HG03175 (cell line): ENCODE measurements at regions not wholly inside any gene's neighbourhood (a gene's known extent, or its start where the extent isn't known, plus 50 kb on each side); places are given as distances from the start of the nearest gene placed in this dataset.

ENCODE experiments used
- ATAC-seq: cut with Tn5 transposase; IDR thresholded peaks from one replicate; pipeline ENCODE4 v1.9.1; 2021; ENCODE audit warnings: mild to moderate bottlenecking, moderate library complexity; ENCODE audit not compliant: unreplicated experiment

GRCh38 chr9:126088336-126088735 lies 238.3 kb upstream of the MVB12B start:
- no peak for ATAC-seq

GRCh38 chr9:126089789-126090188 lies 236.8 kb upstream of the MVB12B start:
- no peak for ATAC-seq

GRCh38 chr9:126093771-126094170 lies 232.9 kb upstream of the MVB12B start:
- ATAC-seq = no peak

- ATAC-seq = no peak
Measured at GRCh38 chr9:126095546-126096190, 231.0 kb upstream of the MVB12B start.

DNA sequence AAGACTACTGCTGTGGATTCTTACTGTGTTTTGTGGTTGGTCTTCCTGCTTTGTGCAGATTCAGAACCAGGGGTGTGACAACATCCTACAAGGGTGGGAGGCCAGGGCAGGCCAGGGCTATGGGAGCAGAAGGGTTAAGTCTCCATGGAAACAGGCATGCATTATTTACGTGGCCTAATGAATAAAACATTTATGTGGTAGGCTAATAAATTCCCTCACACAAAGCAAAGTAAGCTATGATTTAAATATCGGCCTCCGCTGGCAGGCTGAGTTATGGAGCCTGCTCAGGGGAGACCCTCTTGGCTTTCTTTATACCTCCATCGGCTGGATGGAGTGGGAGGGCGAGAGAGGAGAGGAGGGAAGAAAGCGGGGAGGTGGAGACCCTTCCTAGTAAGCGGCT lies 230.3 kb upstream of the MVB12B start:
- no peak for ATAC-seq

DNA sequence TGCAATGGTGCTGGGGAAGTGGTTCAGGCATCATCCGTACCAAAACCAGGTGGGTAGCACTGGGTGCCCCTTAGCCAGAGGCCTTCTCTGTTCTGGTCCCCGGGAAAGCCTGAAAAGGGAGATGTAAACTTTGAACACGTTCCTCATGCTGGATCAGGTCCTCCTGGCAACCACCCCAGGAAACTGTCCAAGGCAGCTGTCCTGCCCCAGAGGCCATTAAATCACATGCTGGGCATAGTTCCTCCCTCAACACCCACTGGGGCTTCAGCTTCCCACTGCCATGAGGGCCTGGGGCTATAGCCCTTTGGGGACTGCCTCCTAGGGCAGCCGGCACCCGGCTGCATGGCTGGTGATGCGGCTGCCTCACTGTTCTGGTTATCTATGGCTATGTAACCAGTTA lies 228.9 kb upstream of the MVB12B start:
- ATAC-seq = no peak

DNA sequence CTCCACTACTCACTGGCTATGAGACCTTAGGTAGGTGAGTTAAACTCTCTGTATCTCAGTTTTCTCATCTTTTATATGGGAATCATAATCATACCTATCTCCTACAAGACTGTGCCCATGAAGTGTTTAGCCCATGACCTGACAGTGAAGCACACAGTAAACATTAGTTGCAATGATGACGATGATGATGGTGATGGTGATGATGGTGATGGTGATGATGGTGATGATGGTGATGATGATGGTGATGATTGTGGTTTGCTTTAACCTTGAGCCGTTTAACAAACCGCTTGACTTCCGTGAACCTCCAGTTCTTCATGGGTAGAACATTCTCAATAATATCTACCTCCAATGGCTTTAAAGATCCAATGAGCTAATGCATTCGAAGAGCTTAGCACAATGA lies 220.2 kb upstream of the MVB12B start:
- no peak for ATAC-seq

DNA sequence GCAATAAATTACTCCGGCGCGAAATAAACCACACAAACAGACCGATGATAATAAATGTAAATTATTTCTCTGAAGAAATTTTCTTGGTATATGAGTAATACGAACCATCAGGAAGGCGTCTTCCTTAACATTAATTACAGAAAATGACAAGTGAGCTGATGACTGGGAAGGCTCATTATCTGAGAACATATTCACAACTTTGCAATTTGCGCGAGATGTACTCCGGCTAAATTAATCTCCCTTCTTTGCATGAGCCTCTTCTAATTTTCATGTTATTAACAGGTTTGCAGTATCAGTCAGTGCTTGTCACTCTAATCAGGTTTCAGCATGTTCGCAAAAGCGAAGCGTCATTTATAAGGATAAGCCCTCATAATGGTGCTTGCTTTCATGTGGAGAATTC lies 218.9 kb upstream of the MVB12B start:
- ATAC-seq = no peak

DNA sequence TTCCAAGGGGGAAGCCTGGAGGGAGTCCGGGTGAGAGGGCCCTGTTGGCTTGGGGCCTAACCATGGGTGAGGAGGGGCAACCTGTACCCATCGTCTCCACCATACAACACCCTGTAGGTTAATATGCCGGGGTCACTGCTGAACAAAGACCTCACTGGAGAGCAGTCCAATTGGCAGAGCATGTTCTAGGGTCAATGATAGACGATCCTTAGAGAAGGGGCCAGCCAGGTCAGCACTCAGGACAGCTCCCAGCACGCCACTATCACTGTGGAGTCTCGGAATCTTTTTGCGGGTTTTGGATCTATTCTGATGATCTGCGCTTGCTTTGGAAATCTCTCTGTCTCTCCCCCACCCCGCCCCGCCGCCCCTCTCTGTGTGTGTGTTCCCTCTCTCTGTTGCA lies 218.4 kb upstream of the MVB12B start:
- ATAC-seq = no peak

DNA sequence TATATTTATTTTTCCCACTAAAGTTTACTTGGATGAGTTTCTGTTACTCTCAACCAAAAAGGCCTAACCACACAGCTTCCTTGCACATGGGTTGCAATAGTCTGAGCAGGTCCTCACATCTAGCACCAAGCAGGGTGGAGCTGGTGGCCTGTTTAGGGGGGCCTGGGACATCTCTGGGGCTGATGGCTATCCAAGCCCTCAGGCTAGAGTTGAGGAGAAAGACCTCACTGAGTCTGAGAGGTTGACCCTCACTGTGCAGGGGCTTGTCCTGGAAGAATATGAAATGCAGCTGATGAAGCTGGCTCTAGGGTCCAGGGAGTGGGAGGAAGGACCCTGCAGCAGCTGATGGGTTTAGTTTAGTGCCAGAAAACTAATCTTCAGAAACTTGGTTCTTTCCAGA lies 217.1 kb upstream of the MVB12B start:
- ATAC-seq = no peak

DNA sequence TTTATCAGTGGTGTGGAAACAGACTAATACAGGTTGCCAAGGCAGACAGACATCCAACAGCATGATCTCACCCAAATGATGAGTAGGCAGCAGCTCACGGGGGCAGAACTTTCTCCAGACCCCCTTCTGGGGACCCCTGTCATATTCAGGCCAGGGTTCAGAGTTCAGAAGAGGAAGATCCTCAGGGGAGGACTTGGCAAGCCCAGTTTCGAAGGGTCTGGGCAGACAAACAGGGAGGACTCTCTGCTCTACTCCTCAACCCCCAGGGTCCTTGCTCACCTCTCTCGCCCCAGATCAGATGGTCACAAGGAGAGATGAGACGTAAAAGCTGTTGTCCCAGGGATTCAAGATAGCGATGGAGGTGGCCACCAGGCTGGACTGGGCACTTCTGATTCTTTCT lies 215.1 kb upstream of the MVB12B start:
- ATAC-seq = no peak

DNA sequence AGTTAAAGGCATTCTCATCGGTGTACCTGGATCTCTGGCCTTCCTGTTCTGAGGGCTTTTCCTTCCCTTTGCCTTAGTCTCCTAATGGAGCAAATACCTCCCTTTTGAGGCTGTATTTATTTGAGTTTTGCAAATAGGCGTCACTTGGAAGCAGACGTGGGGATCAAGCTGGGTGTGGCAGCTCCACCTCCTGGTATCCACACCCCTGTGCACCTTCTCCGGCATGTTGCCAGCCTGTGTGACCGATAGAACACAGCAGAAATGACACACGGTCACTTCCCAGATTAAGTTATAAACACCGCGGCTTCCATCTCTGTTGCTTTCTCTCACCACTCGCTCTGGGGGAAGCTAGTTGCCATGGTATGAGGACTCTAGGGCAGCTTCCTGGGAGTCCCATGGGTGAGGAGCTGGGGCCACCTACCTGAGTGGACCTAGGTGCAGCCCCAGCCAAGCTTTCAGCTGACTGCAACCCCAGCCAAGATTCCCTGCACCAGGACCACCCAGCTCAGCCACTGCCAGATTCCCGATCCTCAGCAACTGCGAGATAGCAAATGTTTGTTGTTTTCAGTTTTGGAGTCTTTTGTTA lies 214.4 kb upstream of the MVB12B start:
- no peak for ATAC-seq

- ATAC-seq = no peak
Measured at GRCh38 chr9:126113176-126113575, 213.5 kb upstream of the MVB12B start.

DNA sequence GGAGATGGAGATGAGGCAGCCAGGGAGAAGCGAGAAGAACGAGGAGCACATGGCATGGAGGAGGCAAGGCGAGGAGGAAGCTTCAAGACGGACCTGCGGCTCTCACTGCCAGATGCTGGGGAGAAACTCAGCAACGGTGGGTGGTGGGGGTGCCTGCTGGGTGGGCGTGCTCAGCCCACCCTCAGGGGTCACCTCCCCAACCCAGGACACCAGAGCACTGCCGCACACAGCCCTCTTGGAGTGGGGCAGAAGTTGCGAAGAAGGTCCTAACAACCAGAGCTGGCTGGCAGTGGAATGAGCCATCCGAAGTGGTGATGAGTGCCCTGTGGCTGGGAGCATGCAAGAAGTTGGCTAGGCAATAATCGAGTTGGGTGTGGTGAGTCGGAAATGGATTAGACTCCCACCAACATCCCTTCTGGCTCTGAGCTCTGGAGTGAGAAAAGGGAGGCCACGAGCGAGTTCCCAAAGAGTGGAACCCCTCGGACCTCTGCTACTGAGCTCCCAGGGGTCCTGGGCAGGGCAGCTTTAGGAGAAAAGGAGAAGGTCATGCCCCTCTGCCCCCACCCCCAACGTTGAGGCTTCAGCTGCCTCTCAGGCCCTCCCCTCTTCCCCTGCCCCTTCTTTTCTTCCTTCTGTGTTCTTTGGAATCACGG lies 212.7 kb upstream of the MVB12B start:
- ATAC-seq = no peak

DNA sequence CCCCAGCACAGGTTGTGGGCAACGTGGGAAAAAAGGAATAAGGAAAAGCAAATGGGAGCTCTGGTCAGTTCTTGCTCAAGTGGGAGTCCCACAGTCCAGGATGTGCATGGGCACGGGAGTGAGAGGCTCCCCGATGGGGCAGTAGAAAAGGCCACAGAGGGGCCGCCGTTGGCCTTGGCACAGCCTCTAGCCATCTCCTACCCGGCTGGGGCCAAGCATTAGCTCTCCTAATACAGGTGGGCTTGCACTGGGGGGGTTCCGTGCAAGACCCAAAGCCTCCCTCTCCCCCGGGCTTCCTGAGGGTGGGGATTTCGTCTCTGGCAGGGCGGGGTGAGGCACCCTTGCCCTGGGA lies 212.2 kb upstream of the MVB12B start:
- no peak for ATAC-seq

DNA sequence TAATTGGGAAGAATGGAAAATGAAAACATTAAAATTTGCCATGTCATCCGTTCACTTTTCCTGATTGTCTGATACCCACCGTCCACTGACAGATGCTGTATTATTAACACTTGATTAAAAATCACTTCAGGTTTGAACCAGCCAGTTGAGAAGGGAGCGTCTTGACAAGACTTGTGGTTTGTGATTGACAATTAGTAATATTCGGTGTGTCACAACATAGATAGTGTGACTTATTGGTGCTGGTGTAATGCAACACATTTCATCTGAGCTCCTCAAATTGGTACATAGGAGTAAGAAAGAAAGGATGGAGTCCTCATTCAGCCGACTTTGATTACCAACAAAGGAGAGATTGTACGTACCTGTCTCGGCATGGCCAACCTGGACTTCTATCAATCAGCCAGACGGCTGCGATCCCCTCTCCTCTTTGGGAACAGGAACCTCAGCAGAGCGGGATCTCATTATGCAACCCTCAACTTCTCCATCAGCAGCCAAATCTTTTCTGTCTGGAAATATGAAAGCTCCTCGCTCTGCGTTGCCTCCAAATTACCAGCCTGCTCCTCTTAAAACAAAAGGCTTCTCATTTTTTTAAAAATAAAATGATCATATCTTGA lies 211.7 kb upstream of the MVB12B start:
- ATAC-seq = no peak

DNA sequence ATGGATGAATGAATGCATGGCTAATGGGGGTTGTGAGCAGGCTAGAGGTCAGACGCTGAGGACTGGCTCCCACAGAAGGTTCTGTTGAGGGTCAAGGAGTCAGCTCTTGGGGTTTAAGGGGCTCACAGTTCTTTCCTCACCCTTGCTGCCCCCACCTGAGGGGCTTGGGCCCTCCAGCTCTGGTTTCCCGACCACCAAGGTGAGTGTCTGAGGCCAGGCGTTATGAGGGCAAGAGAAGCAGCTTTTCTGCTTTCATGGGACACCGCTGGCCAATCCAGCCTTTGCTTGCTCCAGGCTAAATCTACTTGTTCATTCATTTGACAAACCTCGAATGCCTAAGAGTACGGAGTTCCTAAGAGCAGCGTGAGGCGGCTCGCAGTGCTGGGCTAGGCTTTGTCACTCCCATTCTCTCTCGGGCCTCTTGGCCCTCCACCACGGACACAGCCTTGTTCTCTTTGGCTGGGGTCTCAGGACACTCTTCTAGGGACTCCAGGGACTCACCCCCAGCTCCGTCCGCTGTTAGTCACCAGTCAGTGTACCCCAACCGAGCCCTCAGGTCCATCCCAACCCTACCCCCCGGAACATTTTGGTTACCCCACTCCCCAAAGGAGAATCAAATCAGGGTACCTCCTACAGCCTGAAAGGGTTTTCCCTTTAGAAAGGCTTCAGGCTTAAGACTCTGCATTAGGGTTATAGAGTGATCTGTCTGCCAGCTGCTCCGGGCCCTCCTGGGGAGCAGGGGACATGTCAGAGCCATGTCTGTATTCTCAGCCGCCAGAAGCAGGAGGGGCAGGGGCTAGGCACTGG lies 210.1 kb upstream of the MVB12B start:
- ATAC-seq = no peak

- ATAC-seq = no peak
Measured at GRCh38 chr9:126117158-126117425, 209.5 kb upstream of the MVB12B start.

DNA sequence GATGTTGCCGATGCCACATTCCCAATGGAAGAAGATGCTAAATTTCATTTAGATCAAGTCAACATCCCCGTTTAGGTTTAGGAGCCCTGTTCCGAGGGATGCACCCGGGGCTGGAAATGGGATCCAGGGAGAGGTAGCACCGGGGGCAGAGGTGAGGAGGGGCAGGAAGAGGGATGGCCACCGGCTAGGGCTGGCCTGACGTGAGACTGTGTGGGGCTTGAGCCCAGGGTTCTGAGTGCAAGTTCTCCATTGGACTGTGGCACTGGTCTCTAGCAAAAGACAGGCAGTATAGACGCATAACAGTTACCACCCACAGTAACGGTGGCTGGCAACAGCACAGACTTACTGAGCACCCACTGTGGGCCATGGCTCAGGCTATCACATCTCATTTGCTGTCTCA lies 209.0 kb upstream of the MVB12B start:
- ATAC-seq = no peak

- ATAC-seq = no peak
Measured at GRCh38 chr9:126119731-126120130, 206.9 kb upstream of the MVB12B start.

DNA sequence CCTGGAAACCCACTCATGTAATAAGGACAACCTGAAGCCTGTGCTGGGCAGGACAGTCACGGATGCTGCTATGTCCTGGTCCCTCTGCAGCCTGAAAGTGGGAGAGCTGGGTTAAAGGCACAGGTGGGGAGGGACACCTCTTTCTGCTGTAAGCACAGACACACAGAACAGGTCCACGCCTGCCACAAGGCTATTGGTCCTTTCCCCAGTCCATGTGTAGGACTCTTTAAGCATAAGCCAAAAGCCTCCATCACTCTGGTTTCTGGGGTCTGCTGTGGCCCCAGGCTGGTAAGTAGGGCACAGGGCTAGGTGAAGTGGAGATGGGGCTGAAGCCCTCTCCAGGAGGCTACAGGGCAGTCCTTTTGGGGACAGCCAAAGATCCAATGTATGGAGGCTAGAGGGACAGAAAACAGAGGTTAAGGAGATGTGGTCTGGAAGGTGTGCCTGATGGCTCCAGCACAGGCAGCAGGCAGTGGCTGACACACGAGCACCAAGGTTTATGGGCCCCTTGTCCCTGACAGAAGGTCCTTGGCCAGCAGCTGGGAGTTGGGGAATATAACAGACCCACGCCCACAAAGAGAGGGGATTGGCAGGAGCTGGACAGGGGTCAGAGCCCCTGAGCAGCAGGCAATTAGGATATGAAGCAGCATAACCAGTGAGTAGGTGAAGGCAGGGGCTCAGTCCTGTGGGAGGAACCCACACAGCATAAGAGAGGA lies 203.6 kb upstream of the MVB12B start:
- ATAC-seq = no peak
